ENCODE measurements at regions not wholly inside any gene's neighbourhood (a gene's known extent, or its start where the extent isn't known, plus 50 kb on each side); places are given as distances from the start of the nearest gene placed in this dataset.
"Not testable (repeated sequence)": the region's sequence is repeated elsewhere in the genome, so short reads cannot be mapped to it uniquely, and the experiment has no call there.

- not testable (repeated sequence) for TF ChIP-seq SPI1 (IDR thresholded peaks at IDR 0.05; ENCODE audit: low read depth, low read length); POLR2A (IDR thresholded peaks at IDR 0.05; ENCODE audit: low read depth, low read length); PAX5 (IDR thresholded peaks at IDR 0.05; ENCODE audit: insufficient read depth, low read length, severe bottlenecking); TAF1 (IDR thresholded peaks at IDR 0.05; ENCODE audit: low read depth, low read length); POLR2AphosphoS5 (IDR thresholded peaks at IDR 0.05; ENCODE audit: low read depth, low read length)
These were observed 62.6 kb upstream of the C1orf53 start for GRCh38 chr1:197839786-197840185.
